ENCODE measurements at regions not wholly inside any gene's neighbourhood (a gene's known extent, or its start where the extent isn't known, plus 50 kb on each side); places are given as distances from the start of the nearest gene placed in this dataset.
A peak's percentile ranks its signal among the peaks of the same experiment; 100 is the strongest.

- peak overlapping the region; percentile 69 for H3K27ac ChIP-seq (ENCODE audit: low read length)
- peak; percentile 91 for DNase-seq
- no CpG with 5 or more reads among the region's 1 CpG for WGBS (ENCODE audit: insufficient coverage)
- no peaks in the 10 kb centered on the region for H3K9me3 ChIP-seq (replicated peaks; ENCODE audit: control insufficient read depth, low read depth, low read length)
- no peaks in the 10 kb centered on the region for H3K36me3 ChIP-seq (ENCODE audit: control insufficient read depth, insufficient read depth, low read length)
- H3K4me1 ChIP-seq (ENCODE audit: control insufficient read depth, insufficient read depth, low read length): peaks cover 2% of the 10 kb centered on the region
- H3K4me3 ChIP-seq (ENCODE audit: low read length): no peak overlapping the region
- H3K27me3 ChIP-seq (ENCODE audit: control insufficient read depth, insufficient read depth, low read length): no peaks in the 10 kb centered on the region
Observed at GRCh38 chr6:55669028-55669427, 90.0 kb upstream of the HMGCLL1 start.

GRCh38 chr6:55668591-55668990, 89.6 kb upstream of the HMGCLL1 start:
- no CpG with 5 or more reads among the region's 3 CpGs for WGBS (ENCODE audit: insufficient coverage)
- DNase-seq: peak; percentile 74
- H3K4me1 ChIP-seq (ENCODE audit: control insufficient read depth, insufficient read depth, low read length): peaks cover 2% of the 10 kb centered on the region
- no peaks in the 10 kb centered on the region for H3K9me3 ChIP-seq (replicated peaks; ENCODE audit: control insufficient read depth, low read depth, low read length)
- no peaks in the 10 kb centered on the region for H3K27me3 ChIP-seq (ENCODE audit: control insufficient read depth, insufficient read depth, low read length)
- peak overlapping the region; percentile 69 for H3K27ac ChIP-seq (ENCODE audit: low read length)
- no peaks in the 10 kb centered on the region for H3K36me3 ChIP-seq (ENCODE audit: control insufficient read depth, insufficient read depth, low read length)
- H3K4me3 ChIP-seq (ENCODE audit: low read length): no peak overlapping the region

- H3K4me3 ChIP-seq (ENCODE audit: low read length): no peak overlapping the region
- H3K4me1 ChIP-seq (ENCODE audit: control insufficient read depth, insufficient read depth, low read length): peaks cover 2% of the 10 kb centered on the region
- no CpG with 5 or more reads among the region's 2 CpGs for WGBS (ENCODE audit: insufficient coverage)
- H3K9me3 ChIP-seq (replicated peaks; ENCODE audit: control insufficient read depth, low read depth, low read length): peaks cover 2% of the 10 kb centered on the region
- H3K36me3 ChIP-seq (ENCODE audit: control insufficient read depth, insufficient read depth, low read length): no peaks in the 10 kb centered on the region
- no peak overlapping the region for H3K27ac ChIP-seq (ENCODE audit: low read length)
- DNase-seq: no peak
- no peaks in the 10 kb centered on the region for H3K27me3 ChIP-seq (ENCODE audit: control insufficient read depth, insufficient read depth, low read length)
Observed at GRCh38 chr6:55667341-55667740, 88.3 kb upstream of the HMGCLL1 start.

- Histone ChIP-seq H3K9me3 (replicated peaks; ENCODE audit: control insufficient read depth, low read depth, low read length) (peaks cover 2% of the 10 kb centered on the region), H3K4me3 (ENCODE audit: low read length) (no peak overlapping the region), H3K4me1 (ENCODE audit: control insufficient read depth, insufficient read depth, low read length) (peaks cover 2% of the 10 kb centered on the region), H3K27ac (ENCODE audit: low read length) (no peak overlapping the region), H3K36me3 (ENCODE audit: control insufficient read depth, insufficient read depth, low read length) (no peaks in the 10 kb centered on the region), H3K27me3 (ENCODE audit: control insufficient read depth, insufficient read depth, low read length) (no peaks in the 10 kb centered on the region)
- no CpG with 5 or more reads among the region's 2 CpGs for WGBS (ENCODE audit: insufficient coverage)
- peak; percentile 91 for DNase-seq
Observed at GRCh38 chr6:55666606-55667225, 87.7 kb upstream of the HMGCLL1 start.

GRCh38 chr6:55666037-55666436, 87.0 kb upstream of the HMGCLL1 start:
- Histone ChIP-seq H3K9me3 (replicated peaks; ENCODE audit: control insufficient read depth, low read depth, low read length) (peaks cover 2% of the 10 kb centered on the region), H3K27me3 (ENCODE audit: control insufficient read depth, insufficient read depth, low read length) (no peaks in the 10 kb centered on the region), H3K27ac (ENCODE audit: low read length) (no peak overlapping the region), H3K4me3 (ENCODE audit: low read length) (no peak overlapping the region), H3K36me3 (ENCODE audit: control insufficient read depth, insufficient read depth, low read length) (no peaks in the 10 kb centered on the region), H3K4me1 (ENCODE audit: control insufficient read depth, insufficient read depth, low read length) (peaks cover 2% of the 10 kb centered on the region)
- peak; percentile 90 for DNase-seq
- WGBS (ENCODE audit: insufficient coverage): no CpG with 5 or more reads among the region's 3 CpGs

GRCh38 chr6:55664591-55665587, 85.9 kb upstream of the HMGCLL1 start:
- peak; percentile 74 for DNase-seq
- peaks cover 2% of the 10 kb centered on the region for H3K9me3 ChIP-seq (replicated peaks; ENCODE audit: control insufficient read depth, low read depth, low read length)
- WGBS (ENCODE audit: insufficient coverage): 13% methylated on average over 1 of the region's 2 CpGs
- H3K4me3 ChIP-seq (ENCODE audit: low read length): no peak overlapping the region
- peak overlapping the region; percentile 44 for H3K27ac ChIP-seq (ENCODE audit: low read length)
- peaks cover 2% of the 10 kb centered on the region for H3K4me1 ChIP-seq (ENCODE audit: control insufficient read depth, insufficient read depth, low read length)
- no peaks in the 10 kb centered on the region for H3K36me3 ChIP-seq (ENCODE audit: control insufficient read depth, insufficient read depth, low read length)
- no peaks in the 10 kb centered on the region for H3K27me3 ChIP-seq (ENCODE audit: control insufficient read depth, insufficient read depth, low read length)

GRCh38 chr6:55663914-55664313, 84.9 kb upstream of the HMGCLL1 start:
- no CpG with 5 or more reads among the region's 2 CpGs for WGBS (ENCODE audit: insufficient coverage)
- DNase-seq: no peak

GRCh38 chr6:55659304-55659703, 80.3 kb upstream of the HMGCLL1 start:
- no peaks in the 10 kb centered on the region for H3K36me3 ChIP-seq (ENCODE audit: control insufficient read depth, insufficient read depth, low read length)
- WGBS (ENCODE audit: insufficient coverage): no CpG with 5 or more reads among the region's 3 CpGs
- H3K27ac ChIP-seq (ENCODE audit: low read length): no peak overlapping the region
- no peak overlapping the region for H3K4me3 ChIP-seq (ENCODE audit: low read length)
- DNase-seq: no peak
- H3K9me3 ChIP-seq (replicated peaks; ENCODE audit: control insufficient read depth, low read depth, low read length): peaks cover 2% of the 10 kb centered on the region
- H3K27me3 ChIP-seq (ENCODE audit: control insufficient read depth, insufficient read depth, low read length): no peaks in the 10 kb centered on the region
- no peaks in the 10 kb centered on the region for H3K4me1 ChIP-seq (ENCODE audit: control insufficient read depth, insufficient read depth, low read length)

More at GRCh38 chr6:55663914-55664313, 84.9 kb upstream of the HMGCLL1 start:
- Histone ChIP-seq H3K27me3 (ENCODE audit: control insufficient read depth, insufficient read depth, low read length) (no peaks in the 10 kb centered on the region), H3K9me3 (replicated peaks; ENCODE audit: control insufficient read depth, low read depth, low read length) (peaks cover 2% of the 10 kb centered on the region), H3K4me1 (ENCODE audit: control insufficient read depth, insufficient read depth, low read length) (peaks cover 2% of the 10 kb centered on the region), H3K36me3 (ENCODE audit: control insufficient read depth, insufficient read depth, low read length) (no peaks in the 10 kb centered on the region), H3K27ac (ENCODE audit: low read length) (no peak overlapping the region), H3K4me3 (ENCODE audit: low read length) (no peak overlapping the region)

- 100% methylated on average over 1 of the region's 1 CpG for WGBS (ENCODE audit: insufficient coverage)
- DNase-seq: no peak
Observed at GRCh38 chr6:55654445-55654844, 75.5 kb upstream of the HMGCLL1 start.

GRCh38 chr6:55652429-55652828, 73.4 kb upstream of the HMGCLL1 start:
- Histone ChIP-seq H3K27ac (ENCODE audit: low read length) (no peak overlapping the region), H3K9me3 (replicated peaks; ENCODE audit: control insufficient read depth, low read depth, low read length) (no peaks in the 10 kb centered on the region), H3K4me3 (ENCODE audit: low read length) (no peak overlapping the region), H3K4me1 (ENCODE audit: control insufficient read depth, insufficient read depth, low read length) (no peaks in the 10 kb centered on the region), H3K27me3 (ENCODE audit: control insufficient read depth, insufficient read depth, low read length) (no peaks in the 10 kb centered on the region), H3K36me3 (ENCODE audit: control insufficient read depth, insufficient read depth, low read length) (no peaks in the 10 kb centered on the region)
- no peak for DNase-seq
- WGBS (ENCODE audit: insufficient coverage): no CpG with 5 or more reads among the region's 1 CpG

More at GRCh38 chr6:55654445-55654844, 75.5 kb upstream of the HMGCLL1 start:
- H3K27ac ChIP-seq (ENCODE audit: low read length): no peak overlapping the region
- no peaks in the 10 kb centered on the region for H3K4me1 ChIP-seq (ENCODE audit: control insufficient read depth, insufficient read depth, low read length)
- no peak overlapping the region for H3K4me3 ChIP-seq (ENCODE audit: low read length)
- no peaks in the 10 kb centered on the region for H3K36me3 ChIP-seq (ENCODE audit: control insufficient read depth, insufficient read depth, low read length)
- H3K9me3 ChIP-seq (replicated peaks; ENCODE audit: control insufficient read depth, low read depth, low read length): no peaks in the 10 kb centered on the region
- H3K27me3 ChIP-seq (ENCODE audit: control insufficient read depth, insufficient read depth, low read length): no peaks in the 10 kb centered on the region

Data from muscle of leg (tissue), 3 donors.